AG20443 (cell line): ENCODE measurements at regions not wholly inside any gene's neighbourhood (a gene's known extent, or its start where the extent isn't known, plus 50 kb on each side); places are given as distances from the start of the nearest gene placed in this dataset.

ENCODE experiments used
- DNase-seq: peaks from one replicate; pipeline ENCODE4 v3.0.0; 2012; ENCODE audit warnings: low spot score, mixed read lengths

- DNase-seq, result no peak
Measured at GRCh38 chr17:72390675-72391508, 270.1 kb downstream of the SOX9 start.

GRCh38 chr17:72392056-72393010 is 271.5 kb downstream of the SOX9 start:
- DNase-seq, result peak; percentile 81

- DNase-seq, result peak; percentile 73
Measured at GRCh38 chr17:72393553-72393952, 272.7 kb downstream of the SOX9 start.

- DNase-seq, result no peak
Measured at GRCh38 chr17:72394531-72394930, 273.7 kb downstream of the SOX9 start.

DNA sequence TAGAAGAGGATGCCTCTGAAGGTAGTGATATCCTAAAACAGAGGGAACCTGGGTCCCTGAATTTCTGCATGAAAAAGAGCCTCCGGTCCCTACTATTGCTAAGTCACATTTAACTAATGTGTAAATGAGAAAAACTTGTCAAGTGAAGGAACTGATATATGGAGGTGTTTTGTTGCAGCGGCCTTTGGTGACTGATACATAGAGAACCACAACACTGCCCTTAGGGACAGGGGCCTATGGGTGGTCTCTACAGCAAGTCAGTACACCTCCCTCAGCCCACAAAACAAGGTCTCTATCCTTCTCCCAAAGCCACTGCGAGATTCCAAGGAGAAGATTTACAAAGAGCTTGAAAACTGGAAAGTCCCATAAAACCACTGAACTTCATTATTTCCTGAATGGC is 275.3 kb downstream of the SOX9 start:
- DNase-seq, result no peak

GRCh38 chr17:72397223-72397667 is 276.4 kb downstream of the SOX9 start:
- DNase-seq, result no peak

DNA sequence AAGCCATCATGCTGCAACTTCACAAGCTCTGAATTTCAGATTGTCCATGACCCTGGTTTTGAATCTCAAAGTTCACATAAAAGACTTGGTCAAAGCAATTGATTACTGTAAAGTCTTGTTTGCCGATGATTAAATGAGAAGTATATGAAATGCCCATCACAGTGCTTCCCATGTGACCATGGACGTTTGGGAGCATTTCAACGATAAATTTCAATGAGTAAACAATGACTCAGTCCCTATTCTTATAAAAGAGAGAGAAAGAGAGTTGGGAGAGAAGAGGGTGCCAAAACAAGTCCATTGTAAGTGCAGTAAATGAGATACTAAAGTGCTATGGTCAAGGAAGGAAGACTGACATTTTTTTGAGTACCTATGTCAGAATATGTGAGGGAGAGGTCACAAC is 276.9 kb downstream of the SOX9 start:
- no peak for DNase-seq

GRCh38 chr17:72399023-72399607 is 278.3 kb downstream of the SOX9 start:
- DNase-seq, result no peak

DNA sequence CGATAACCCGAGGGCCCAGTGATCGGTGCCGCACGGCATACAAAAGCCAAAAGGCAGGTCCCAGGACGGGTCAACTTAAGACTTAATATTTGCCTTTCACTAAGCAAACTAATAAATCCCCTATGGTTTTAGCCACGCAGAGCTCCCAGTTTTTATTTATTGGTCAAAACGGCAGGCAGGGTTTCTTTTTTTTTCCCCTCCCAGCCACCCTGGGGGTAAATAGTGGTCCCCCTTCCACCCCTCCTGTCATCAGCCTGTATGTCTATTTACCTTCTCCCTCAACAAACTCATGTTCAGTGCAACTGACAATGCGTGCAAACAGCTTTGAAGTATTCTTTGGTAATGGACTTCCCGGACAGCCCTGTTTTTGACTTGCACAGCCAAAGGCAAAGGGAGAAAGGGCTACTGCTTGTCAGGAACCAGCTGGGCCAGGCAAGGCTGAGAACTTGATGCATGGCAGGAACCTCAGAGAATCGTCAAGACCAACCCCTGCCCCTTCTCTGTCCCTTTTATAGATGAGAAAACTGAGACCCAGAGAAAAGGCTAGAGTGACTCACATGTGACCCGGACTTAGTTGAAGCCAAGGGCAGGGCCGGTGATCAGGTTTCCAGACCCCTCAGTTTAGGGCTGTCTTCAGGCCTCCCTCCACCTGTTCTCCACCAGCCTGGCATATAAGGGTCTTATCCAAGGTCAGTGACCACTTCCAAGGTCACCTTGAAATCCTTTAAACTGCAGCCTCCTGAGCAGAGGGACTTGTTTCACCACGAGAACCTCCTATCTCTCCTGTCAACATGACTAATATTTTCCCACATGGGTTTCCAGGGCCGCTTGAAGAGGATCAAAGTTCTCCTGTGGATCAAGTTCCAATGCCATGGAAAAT is 279.0 kb downstream of the SOX9 start:
- no peak for DNase-seq

DNA sequence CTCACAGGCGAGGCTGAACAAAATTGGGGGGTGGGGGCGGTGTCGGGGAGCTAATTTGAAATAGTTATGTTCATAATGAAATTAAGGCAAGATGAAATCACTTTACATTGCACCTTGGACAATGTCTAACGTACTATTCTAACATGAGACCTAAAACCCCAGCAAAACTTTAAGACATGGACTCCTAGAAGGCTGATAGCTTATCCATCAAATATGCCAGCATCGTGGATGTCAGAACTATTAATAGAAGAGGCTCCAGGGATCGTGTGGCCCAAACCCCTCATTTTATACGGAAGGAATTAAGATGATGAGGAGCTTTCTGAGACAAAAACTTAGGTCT is 279.6 kb downstream of the SOX9 start:
- DNase-seq, result no peak

GRCh38 chr17:72400863-72401262 is 280.0 kb downstream of the SOX9 start:
- DNase-seq, result no peak

- DNase-seq, result no peak
Measured at GRCh38 chr17:72401883-72402726, 281.3 kb downstream of the SOX9 start.

DNA sequence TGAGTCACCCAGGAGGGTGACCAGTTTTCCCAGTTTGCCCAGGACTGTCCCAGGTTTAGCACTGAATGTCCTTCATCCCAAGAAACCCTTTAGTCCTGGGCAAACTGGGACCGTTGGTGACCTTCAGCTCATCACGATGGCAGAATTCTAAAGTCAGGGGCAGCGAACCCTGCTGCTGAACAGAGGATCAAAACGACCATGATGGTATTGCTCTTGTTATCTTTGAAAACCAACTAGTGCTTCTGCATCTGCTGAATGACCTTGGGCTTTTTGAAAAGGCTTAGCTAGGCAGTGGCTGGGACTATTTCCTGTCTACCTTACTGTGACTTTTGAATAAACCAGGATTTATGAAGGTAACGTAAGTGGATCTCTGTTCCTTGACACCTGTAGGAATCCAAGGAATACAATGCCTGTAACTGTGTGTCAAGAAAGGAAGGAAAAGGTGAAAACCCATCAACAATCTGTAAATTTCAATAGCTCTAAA is 281.9 kb downstream of the SOX9 start:
- DNase-seq, result no peak

DNA sequence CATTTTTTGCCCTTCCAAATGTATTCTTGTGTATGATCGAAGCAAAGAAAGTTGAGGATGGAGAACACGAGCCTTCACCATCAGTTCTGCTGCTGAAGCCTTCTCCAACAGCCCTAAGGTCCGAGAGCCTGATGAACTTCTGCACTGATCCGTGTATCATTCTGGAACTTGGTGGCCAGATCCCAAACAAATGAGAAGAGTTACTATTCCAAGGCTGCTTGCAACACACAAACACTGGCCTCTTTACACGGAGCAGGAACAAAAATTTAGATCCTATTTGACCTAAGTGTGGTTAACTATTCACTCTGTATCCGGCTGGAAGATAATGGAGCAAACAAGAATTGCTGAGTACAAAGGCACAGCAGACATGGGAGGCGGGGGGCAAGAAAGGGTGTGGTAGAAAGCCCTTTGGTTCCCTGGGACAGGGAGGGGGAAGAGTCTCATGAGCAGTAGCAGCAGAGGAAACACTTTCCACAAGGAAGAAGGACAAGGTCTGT is 282.9 kb downstream of the SOX9 start:
- no peak for DNase-seq

DNA sequence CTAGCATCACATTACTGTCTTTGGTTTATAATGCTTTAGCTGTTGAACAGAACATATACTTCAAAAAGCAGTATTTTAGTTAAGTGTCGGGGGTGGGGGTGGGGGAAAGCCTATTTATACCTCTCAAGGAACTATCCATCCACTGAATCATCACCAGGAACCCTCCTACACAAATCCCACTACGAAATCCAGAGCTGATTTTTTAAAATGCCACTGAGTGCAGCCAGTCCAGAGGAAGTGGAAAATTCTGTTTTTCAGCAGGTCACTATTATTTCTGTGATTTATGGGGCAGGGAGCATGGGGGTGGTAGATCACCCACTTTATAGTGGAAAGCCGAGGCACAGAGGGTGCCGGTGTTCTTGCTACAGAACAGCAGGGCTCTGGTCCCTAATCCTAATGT is 284.1 kb downstream of the SOX9 start:
- peak; percentile 47 for DNase-seq

- DNase-seq, result no peak
Measured at GRCh38 chr17:72405662-72406230, 284.9 kb downstream of the SOX9 start.

DNA sequence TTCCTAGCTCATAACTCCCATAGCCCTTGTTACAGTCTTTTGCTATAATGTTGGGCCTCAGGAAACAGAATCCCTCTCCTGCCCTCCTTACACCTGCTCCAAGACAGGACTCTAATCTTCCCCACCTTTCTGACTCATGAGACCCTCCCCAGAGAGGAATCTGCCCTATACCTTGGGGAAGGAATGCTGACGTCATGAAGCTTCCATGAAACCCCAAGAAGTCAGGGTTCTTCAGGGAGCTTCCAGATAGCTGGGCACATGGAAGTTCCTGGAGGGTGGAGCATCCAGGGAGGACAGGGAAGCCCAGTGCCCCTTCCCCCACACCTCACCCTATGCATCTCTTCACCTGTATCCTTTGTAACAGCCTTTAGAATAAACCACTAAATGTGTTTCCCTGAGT is 285.7 kb downstream of the SOX9 start:
- DNase-seq, result no peak

GRCh38 chr17:72407336-72407909 is 286.6 kb downstream of the SOX9 start:
- peak; percentile 95 for DNase-seq

DNA sequence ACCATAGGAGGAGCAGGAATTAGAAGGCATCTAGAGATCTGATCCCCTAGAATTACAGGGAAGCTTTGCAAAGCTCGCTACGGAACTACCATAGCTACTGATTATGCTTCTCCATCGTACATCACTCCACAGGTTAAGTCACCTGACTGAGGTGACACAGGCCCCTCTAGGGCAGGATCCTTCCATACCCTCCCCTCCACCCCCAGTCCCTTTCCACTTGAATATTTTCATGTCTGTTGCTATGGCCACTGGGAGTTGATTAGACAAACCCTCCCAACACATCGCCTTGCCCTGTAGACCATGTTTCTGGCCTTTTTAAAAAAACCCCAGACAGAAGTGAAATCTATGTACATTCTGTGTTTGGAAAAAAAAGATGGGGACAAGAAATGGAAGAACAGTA is 287.1 kb downstream of the SOX9 start:
- DNase-seq, result no peak

- DNase-seq, result no peak
Measured at GRCh38 chr17:72408641-72409040, 287.8 kb downstream of the SOX9 start.
